ENCODE measurements at regions not wholly inside any gene's neighbourhood (a gene's known extent, or its start where the extent isn't known, plus 50 kb on each side); places are given as distances from the start of the nearest gene placed in this dataset.

DNA sequence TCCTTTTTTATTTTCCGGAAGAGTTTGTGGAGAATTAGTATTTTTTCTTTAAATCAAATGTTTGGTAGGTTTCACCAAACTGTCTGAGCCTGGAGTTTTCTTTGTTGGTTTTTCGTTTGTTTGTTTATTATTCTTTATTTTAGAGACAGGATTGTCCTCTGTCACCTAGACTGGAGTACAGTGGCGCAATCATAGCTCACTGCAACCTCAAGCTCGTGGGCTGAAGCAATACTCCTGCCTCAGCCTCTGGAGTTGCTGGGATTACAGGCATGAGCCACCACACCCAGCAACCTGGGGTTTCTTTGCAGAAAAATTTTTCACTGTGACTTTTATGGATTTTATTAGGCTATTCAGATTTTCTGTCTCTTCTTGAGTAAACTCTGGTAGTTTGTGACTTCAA lies 120.2 kb upstream of the LOC128125822 start:
- no peak for TF ChIP-seq ELF4 (IDR thresholded peaks at IDR 0.05)
- no peak for TF ChIP-seq NFRKB (IDR thresholded peaks at IDR 0.05)
- no peak for TF ChIP-seq FOXK2 (IDR thresholded peaks at IDR 0.05)
- no peak for TF ChIP-seq TARDBP (IDR thresholded peaks at IDR 0.05)
- TF ChIP-seq BHLHE40 (IDR thresholded peaks at IDR 0.05; ENCODE audit: borderline replicate concordance) = no peak
- no peak for TF ChIP-seq SP1 (IDR thresholded peaks at IDR 0.05)
- TF ChIP-seq ZNF384 (IDR thresholded peaks at IDR 0.05) = no peak
- no peak for TF ChIP-seq HDGF (IDR thresholded peaks at IDR 0.05; ENCODE audit: borderline replicate concordance)
- no peak for TF ChIP-seq FOXA1 (IDR thresholded peaks at IDR 0.05)
- no peak for TF ChIP-seq FOXM1 (IDR thresholded peaks at IDR 0.05; ENCODE audit: borderline replicate concordance)
- no peak for TF ChIP-seq L3MBTL2 (conservative IDR thresholded peaks at IDR 0.05)
- no peak for TF ChIP-seq CTBP1 (IDR thresholded peaks at IDR 0.05; ENCODE audit: borderline replicate concordance)
- no peak for TF ChIP-seq SUZ12 (IDR thresholded peaks at IDR 0.05)

Data from HEK293T (cell line).